ENCODE measurements at regions not wholly inside any gene's neighbourhood (a gene's known extent, or its start where the extent isn't known, plus 50 kb on each side); places are given as distances from the start of the nearest gene placed in this dataset.

DNA sequence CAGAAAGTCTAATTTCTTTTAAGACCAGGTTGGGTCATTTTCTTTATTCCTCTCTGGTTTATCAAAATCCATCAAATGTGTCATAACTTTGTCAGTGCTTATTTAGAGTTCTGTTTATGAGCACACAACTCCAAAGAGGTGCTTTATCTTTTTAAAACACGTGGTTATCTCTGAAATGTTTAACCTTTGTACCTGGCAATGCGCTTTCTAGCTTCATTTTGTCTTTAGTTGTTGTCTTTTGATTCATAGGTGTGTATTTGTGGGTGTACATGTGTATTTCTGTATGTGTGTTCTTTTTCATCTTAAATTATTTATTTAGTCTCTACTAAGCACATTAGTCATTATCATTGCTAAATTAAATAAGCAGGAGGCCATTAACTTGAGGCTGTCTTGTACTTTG lies 251.4 kb downstream of the JRKL start:
- H3K27me3 ChIP-seq (ENCODE audit: control insufficient read depth, insufficient read depth, low read length), result no peaks in the 10 kb centered on the region

DNA sequence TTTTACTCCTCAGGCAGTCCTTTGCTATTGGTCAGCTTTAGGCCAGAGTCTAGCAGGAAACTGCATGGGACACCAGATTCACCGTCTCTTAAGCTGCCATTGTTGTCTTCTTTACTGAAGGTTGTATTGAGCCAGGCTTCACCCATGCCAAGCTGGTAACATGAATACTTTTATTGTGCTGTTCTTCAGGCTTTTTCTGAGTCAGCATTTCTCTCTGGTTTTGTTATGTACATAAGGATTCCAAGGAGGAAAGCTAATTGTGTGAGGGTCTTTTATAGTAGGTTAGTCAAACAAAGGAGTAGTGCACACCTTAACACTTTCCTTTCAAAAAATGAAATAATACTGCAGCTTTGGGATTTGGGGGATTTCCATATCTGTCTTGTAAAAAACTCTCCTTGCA lies 252.8 kb downstream of the JRKL start:
- DNase-seq, result no peak
- Histone ChIP-seq H3K4me3 (ENCODE audit: low read depth, low read length) (no peak overlapping the region), H3K4me1 (ENCODE audit: control insufficient read depth, insufficient read depth, low read length, poor library complexity, severe bottlenecking) (no peaks in the 10 kb centered on the region), H3K36me3 (ENCODE audit: control insufficient read depth, insufficient read depth, low read length) (no peaks in the 10 kb centered on the region), H3K27ac (ENCODE audit: insufficient read depth, low read length, poor library complexity, severe bottlenecking) (no peak overlapping the region), H3K9me3 (ENCODE audit: control insufficient read depth in 2 of 2, low read length in 2 of 2) (no peaks in the 10 kb centered on the region), H3K27me3 (ENCODE audit: control insufficient read depth, insufficient read depth, low read length) (no peaks in the 10 kb centered on the region)
- no peak for ATAC-seq (ENCODE audit: low read depth in 2 of 2)
- Mint-ChIP-seq H3K9me3 (peaks cover 0 to 4% (median 0%) of the 10 kb centered on the region in 7 donors), H3K4me1 (no peaks in the 10 kb centered on the region), H3K36me3 (no peaks in the 10 kb centered on the region), H3K27me3 (no peaks in the 10 kb centered on the region), H3K27ac (no peak overlapping the region), H3K4me3 (no peak overlapping the region)

More for the DNA sequence above, 251.4 kb downstream of the JRKL start:
- DNase-seq (no peak), ATAC-seq (ENCODE audit: low read depth in 2 of 2) (no peak)
- no peaks in the 10 kb centered on the region for H3K27me3 Mint-ChIP-seq
- H3K27ac ChIP-seq (ENCODE audit: insufficient read depth, low read length, poor library complexity, severe bottlenecking), result no peak overlapping the region
- H3K4me1 Mint-ChIP-seq, result no peaks in the 10 kb centered on the region
- H3K36me3 Mint-ChIP-seq, result no peaks in the 10 kb centered on the region
- H3K9me3 Mint-ChIP-seq, result peaks cover 0 to 7% (median 2%) of the 10 kb centered on the region in 7 donors
- no peaks in the 10 kb centered on the region for H3K9me3 ChIP-seq (ENCODE audit: control insufficient read depth in 2 of 2, low read length in 2 of 2)
- H3K4me3 ChIP-seq (ENCODE audit: low read depth, low read length), result no peak overlapping the region
- H3K27ac Mint-ChIP-seq, result no peak overlapping the region
- no peak overlapping the region for H3K4me3 Mint-ChIP-seq
- H3K36me3 ChIP-seq (ENCODE audit: control insufficient read depth, insufficient read depth, low read length), result no peaks in the 10 kb centered on the region
- H3K4me1 ChIP-seq (ENCODE audit: control insufficient read depth, insufficient read depth, low read length, poor library complexity, severe bottlenecking), result no peaks in the 10 kb centered on the region

DNA sequence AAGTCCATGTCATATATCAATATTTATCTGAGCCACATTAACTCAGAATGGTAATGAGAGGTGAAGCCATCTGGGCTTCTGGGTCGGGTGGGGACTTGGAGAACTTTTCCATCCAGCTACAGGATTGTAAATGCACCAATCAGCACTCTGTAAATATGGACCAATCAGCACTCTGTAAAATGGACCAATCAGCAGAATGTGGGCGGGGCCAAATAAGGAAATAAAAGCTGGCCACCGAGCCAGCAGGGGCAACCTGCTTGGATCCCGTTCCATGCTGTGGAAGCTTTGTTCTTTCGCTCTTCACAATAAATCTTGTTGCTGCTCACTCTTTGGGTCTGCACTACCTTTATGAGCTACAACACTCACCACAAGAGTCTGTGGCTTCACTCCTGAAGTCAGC lies 253.4 kb downstream of the JRKL start:
- Histone ChIP-seq H3K4me3 (ENCODE audit: low read depth, low read length) (no peak overlapping the region), H3K27me3 (ENCODE audit: control insufficient read depth, insufficient read depth, low read length) (no peaks in the 10 kb centered on the region), H3K9me3 (ENCODE audit: control insufficient read depth in 2 of 2, low read length in 2 of 2) (no peaks in the 10 kb centered on the region), H3K27ac (ENCODE audit: insufficient read depth, low read length, poor library complexity, severe bottlenecking) (no peak overlapping the region), H3K4me1 (ENCODE audit: control insufficient read depth, insufficient read depth, low read length, poor library complexity, severe bottlenecking) (no peaks in the 10 kb centered on the region), H3K36me3 (ENCODE audit: control insufficient read depth, insufficient read depth, low read length) (no peaks in the 10 kb centered on the region)
- peaks cover 0 to 4% (median 0%) of the 10 kb centered on the region in 7 donors for H3K9me3 Mint-ChIP-seq
- no peak for ATAC-seq (ENCODE audit: low read depth in 2 of 2)
- no peaks in the 10 kb centered on the region for H3K27me3 Mint-ChIP-seq
- no peaks in the 10 kb centered on the region for H3K36me3 Mint-ChIP-seq
- no peak overlapping the region for H3K4me3 Mint-ChIP-seq
- no peak for DNase-seq
- H3K4me1 Mint-ChIP-seq, result no peaks in the 10 kb centered on the region
- no peak overlapping the region for H3K27ac Mint-ChIP-seq

DNA sequence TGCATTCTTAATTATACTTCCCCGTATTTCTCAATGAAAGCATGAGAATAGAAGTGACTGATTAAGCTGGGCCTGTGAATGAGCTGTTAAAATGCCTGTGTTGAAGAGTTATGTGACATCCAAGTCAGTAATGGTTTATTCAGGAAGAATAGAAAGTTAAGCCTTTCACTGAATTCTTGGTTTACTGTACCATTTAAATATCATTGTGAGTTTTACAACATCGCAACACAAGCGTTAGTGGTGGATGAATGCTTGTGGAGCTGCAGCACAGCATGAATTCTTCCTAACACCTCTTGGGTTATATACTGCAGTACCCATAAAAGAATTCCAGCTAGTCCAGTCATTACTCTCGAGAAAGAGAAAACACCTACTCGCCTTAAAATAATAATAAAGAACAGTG lies 257.8 kb downstream of the JRKL start:
- Mint-ChIP-seq H3K27me3 (no peaks in the 10 kb centered on the region), H3K9me3 (peaks cover 0 to 4% (median 0%) of the 10 kb centered on the region in 7 donors), H3K4me1 (no peaks in the 10 kb centered on the region), H3K36me3 (no peaks in the 10 kb centered on the region), H3K27ac (no peak overlapping the region), H3K4me3 (no peak overlapping the region)
- Histone ChIP-seq H3K27ac (ENCODE audit: insufficient read depth, low read length, poor library complexity, severe bottlenecking) (no peak overlapping the region), H3K36me3 (ENCODE audit: control insufficient read depth, insufficient read depth, low read length) (no peaks in the 10 kb centered on the region), H3K4me3 (ENCODE audit: low read depth, low read length) (no peak overlapping the region), H3K4me1 (ENCODE audit: control insufficient read depth, insufficient read depth, low read length, poor library complexity, severe bottlenecking) (no peaks in the 10 kb centered on the region), H3K27me3 (ENCODE audit: control insufficient read depth, insufficient read depth, low read length) (no peaks in the 10 kb centered on the region), H3K9me3 (ENCODE audit: control insufficient read depth in 2 of 2, low read length in 2 of 2) (no peaks in the 10 kb centered on the region)
- no peak for DNase-seq
- ATAC-seq (ENCODE audit: low read depth in 2 of 2), result no peak

DNA sequence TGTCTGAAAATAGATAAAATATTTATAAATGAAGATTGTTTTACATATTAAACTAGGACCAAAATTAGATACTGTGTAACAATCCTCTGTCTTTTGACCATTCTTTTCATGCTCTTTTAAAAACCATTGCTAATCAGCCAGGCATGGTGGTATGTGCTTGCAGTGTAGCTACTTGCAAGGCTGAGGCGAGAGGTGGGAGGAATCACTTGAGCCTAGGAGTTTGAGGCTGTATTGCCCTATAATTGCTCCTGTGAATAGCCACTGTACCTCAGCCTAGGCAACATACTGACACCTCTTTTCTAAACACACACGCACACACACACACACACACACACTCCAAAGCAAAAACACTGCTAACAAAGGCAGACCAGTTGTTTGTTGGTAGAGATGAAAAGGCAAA lies 259.2 kb downstream of the JRKL start:
- H3K36me3 Mint-ChIP-seq, result no peaks in the 10 kb centered on the region

DNA sequence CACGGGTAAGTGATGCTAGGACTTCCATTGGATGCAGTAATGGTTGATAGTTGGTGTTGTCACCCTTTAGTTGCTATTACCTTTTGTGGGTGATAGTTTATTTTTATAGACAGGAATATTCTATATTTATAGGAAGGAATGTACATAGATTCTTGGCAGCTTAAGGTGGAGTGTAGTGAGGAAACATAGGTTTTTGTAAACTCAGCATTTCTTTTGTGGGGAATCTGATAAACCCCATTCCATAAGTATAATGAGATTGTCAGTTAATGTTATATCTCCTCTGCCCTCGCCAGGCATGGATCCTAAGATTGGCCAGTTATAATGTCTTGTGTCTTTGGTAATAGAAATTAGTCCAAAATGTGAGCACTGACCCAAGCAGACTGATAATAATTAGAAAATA lies 262.7 kb downstream of the JRKL start:
- H3K4me1 Mint-ChIP-seq, result no peaks in the 10 kb centered on the region

More for the DNA sequence above, 259.2 kb downstream of the JRKL start:
- H3K4me3 ChIP-seq (ENCODE audit: low read depth, low read length), result no peak overlapping the region
- no peaks in the 10 kb centered on the region for H3K4me1 ChIP-seq (ENCODE audit: control insufficient read depth, insufficient read depth, low read length, poor library complexity, severe bottlenecking)
- H3K9me3 Mint-ChIP-seq, result peaks cover 0 to 1% (median 0%) of the 10 kb centered on the region in 7 donors
- H3K4me1 Mint-ChIP-seq, result no peaks in the 10 kb centered on the region
- DNase-seq, result no peak
- H3K27me3 Mint-ChIP-seq, result no peaks in the 10 kb centered on the region
- H3K27me3 ChIP-seq (ENCODE audit: control insufficient read depth, insufficient read depth, low read length), result no peaks in the 10 kb centered on the region
- no peak overlapping the region for H3K4me3 Mint-ChIP-seq
- H3K27ac Mint-ChIP-seq, result no peak overlapping the region
- H3K36me3 ChIP-seq (ENCODE audit: control insufficient read depth, insufficient read depth, low read length), result no peaks in the 10 kb centered on the region
- no peak for ATAC-seq (ENCODE audit: low read depth in 2 of 2)
- no peak overlapping the region for H3K27ac ChIP-seq (ENCODE audit: insufficient read depth, low read length, poor library complexity, severe bottlenecking)
- no peaks in the 10 kb centered on the region for H3K9me3 ChIP-seq (ENCODE audit: control insufficient read depth in 2 of 2, low read length in 2 of 2)

DNA sequence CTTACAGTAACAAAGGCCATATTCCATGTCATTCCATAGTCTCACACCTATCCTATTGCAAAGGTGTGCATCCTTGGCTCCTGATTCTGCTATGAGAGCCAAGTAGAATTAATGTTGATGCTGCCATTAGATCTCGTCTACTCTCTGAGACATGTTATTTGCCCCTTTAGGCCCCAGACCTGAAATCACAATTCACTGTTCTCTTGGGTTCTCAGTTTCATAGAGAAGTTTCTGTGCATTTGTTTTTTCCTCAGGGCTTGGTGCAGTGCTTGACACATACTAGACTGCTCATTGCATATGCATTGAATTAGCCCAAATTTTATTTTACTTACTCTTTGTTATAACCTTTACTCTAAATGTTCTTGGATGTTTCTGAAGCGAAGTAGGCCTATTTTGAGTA lies 265.7 kb downstream of the JRKL start:
- Histone ChIP-seq H3K36me3 (ENCODE audit: control insufficient read depth, insufficient read depth, low read length) (no peaks in the 10 kb centered on the region), H3K9me3 (ENCODE audit: control insufficient read depth in 2 of 2, low read length in 2 of 2) (no peaks in the 10 kb centered on the region), H3K4me3 (ENCODE audit: low read depth, low read length) (no peak overlapping the region), H3K4me1 (ENCODE audit: control insufficient read depth, insufficient read depth, low read length, poor library complexity, severe bottlenecking) (no peaks in the 10 kb centered on the region), H3K27ac (ENCODE audit: insufficient read depth, low read length, poor library complexity, severe bottlenecking) (no peak overlapping the region), H3K27me3 (ENCODE audit: control insufficient read depth, insufficient read depth, low read length) (no peaks in the 10 kb centered on the region)
- H3K27me3 Mint-ChIP-seq, result no peaks in the 10 kb centered on the region
- ATAC-seq (ENCODE audit: low read depth in 2 of 2) (no peak), DNase-seq (no peak)
- H3K4me1 Mint-ChIP-seq, result no peaks in the 10 kb centered on the region
- no peak overlapping the region for H3K4me3 Mint-ChIP-seq
- no peak overlapping the region for H3K27ac Mint-ChIP-seq
- H3K36me3 Mint-ChIP-seq, result no peaks in the 10 kb centered on the region
- peaks cover 0 to 4% (median 0%) of the 10 kb centered on the region in 7 donors for H3K9me3 Mint-ChIP-seq

More for the DNA sequence above, 262.7 kb downstream of the JRKL start:
- no peak overlapping the region for H3K27ac ChIP-seq (ENCODE audit: insufficient read depth, low read length, poor library complexity, severe bottlenecking)
- H3K27me3 ChIP-seq (ENCODE audit: control insufficient read depth, insufficient read depth, low read length), result no peaks in the 10 kb centered on the region
- H3K4me1 ChIP-seq (ENCODE audit: control insufficient read depth, insufficient read depth, low read length, poor library complexity, severe bottlenecking), result no peaks in the 10 kb centered on the region
- no peaks in the 10 kb centered on the region for H3K9me3 ChIP-seq (ENCODE audit: control insufficient read depth in 2 of 2, low read length in 2 of 2)
- H3K36me3 Mint-ChIP-seq, result no peaks in the 10 kb centered on the region
- peaks cover 0 to 1% (median 0%) of the 10 kb centered on the region in 7 donors for H3K9me3 Mint-ChIP-seq
- no peaks in the 10 kb centered on the region for H3K36me3 ChIP-seq (ENCODE audit: control insufficient read depth, insufficient read depth, low read length)
- ATAC-seq (ENCODE audit: low read depth in 2 of 2) (no peak), DNase-seq (no peak)
- H3K4me3 Mint-ChIP-seq, result no peak overlapping the region
- H3K27ac Mint-ChIP-seq, result no peak overlapping the region
- H3K27me3 Mint-ChIP-seq, result no peaks in the 10 kb centered on the region
- no peak overlapping the region for H3K4me3 ChIP-seq (ENCODE audit: low read depth, low read length)

DNA sequence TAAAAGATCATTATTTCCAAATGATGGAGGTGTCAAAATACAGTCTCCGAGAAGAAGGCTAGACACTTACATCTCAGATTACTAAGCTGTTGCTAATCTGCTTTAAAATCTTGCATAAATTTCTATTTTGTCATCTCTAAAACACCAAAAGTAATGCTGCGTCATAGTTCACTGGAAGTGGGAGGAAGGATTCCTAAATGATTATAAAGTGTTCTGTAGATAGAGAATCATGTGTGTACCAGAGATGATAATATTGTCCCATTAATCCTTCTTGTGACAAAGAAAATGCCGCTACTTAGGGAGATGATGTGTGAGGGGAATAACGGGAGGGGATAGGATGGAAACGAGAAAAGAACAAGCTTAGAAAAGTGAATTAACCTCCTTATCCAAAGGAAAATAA lies 268.6 kb downstream of the JRKL start:
- Histone ChIP-seq H3K27ac (ENCODE audit: insufficient read depth, low read length, poor library complexity, severe bottlenecking) (no peak overlapping the region), H3K4me3 (ENCODE audit: low read depth, low read length) (no peak overlapping the region), H3K27me3 (ENCODE audit: control insufficient read depth, insufficient read depth, low read length) (no peaks in the 10 kb centered on the region), H3K4me1 (ENCODE audit: control insufficient read depth, insufficient read depth, low read length, poor library complexity, severe bottlenecking) (no peaks in the 10 kb centered on the region), H3K36me3 (ENCODE audit: control insufficient read depth, insufficient read depth, low read length) (no peaks in the 10 kb centered on the region), H3K9me3 (ENCODE audit: control insufficient read depth in 2 of 2, low read length in 2 of 2) (no peaks in the 10 kb centered on the region)
- no peaks in the 10 kb centered on the region for H3K4me1 Mint-ChIP-seq
- H3K9me3 Mint-ChIP-seq, result peaks cover 0 to 4% (median 0%) of the 10 kb centered on the region in 7 donors
- H3K36me3 Mint-ChIP-seq, result no peaks in the 10 kb centered on the region
- DNase-seq (no peak), ATAC-seq (ENCODE audit: low read depth in 2 of 2) (no peak)
- H3K27me3 Mint-ChIP-seq, result no peaks in the 10 kb centered on the region
- H3K4me3 Mint-ChIP-seq, result no peak overlapping the region
- peak overlapping the region in 1 of 3 donors; percentile 45 for H3K27ac Mint-ChIP-seq
